GM18907 (cell line): ENCODE measurements at regions not wholly inside any gene's neighbourhood (a gene's known extent, or its start where the extent isn't known, plus 50 kb on each side); places are given as distances from the start of the nearest gene placed in this dataset.

Experiments used
- ATAC-seq: cut with Tn5 transposase; IDR thresholded peaks from one replicate; pipeline ENCODE4 v1.9.1; 2021; ENCODE audit warnings: mild to moderate bottlenecking, moderate library complexity; ENCODE audit not compliant: unreplicated experiment

DNA sequence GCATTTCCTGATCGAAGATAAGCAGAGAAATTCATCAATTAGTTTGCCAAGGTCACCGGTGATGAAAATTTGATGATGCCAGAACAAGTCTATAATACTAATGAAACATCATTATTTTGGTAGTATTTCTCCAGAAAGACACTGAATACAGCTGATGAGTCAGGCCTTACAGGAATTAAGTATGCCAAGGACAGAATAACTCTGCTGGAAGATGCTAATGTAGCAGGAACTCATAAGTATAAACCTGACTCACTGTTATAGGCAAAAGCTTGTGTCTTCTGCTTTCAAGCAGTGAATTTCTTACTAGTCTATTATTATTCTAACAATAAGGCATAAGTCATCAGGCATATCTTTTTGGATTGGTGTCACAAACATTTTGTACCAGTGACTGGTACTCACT is 1825.1 kb upstream of the IGFBP7 start:
- ATAC-seq = no peak

DNA sequence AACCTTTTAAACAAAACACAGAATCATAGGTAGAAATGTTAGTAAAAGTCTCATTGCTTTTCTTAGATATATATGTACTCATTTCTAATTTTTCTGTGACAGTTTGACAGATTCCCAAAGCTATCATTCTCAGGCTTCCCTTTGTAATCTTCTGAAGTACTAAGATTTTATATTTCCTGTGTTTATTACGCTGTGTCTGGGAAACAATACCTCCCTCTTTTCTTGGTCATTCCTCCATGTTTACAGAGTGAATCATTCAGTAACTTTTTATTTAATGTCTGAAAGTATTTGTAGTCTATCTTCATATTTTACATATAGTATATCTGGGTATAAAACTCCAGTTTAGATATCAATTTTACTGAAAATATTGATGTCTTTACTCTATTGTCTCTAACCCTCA is 1826.3 kb upstream of the IGFBP7 start:
- ATAC-seq = no peak

DNA sequence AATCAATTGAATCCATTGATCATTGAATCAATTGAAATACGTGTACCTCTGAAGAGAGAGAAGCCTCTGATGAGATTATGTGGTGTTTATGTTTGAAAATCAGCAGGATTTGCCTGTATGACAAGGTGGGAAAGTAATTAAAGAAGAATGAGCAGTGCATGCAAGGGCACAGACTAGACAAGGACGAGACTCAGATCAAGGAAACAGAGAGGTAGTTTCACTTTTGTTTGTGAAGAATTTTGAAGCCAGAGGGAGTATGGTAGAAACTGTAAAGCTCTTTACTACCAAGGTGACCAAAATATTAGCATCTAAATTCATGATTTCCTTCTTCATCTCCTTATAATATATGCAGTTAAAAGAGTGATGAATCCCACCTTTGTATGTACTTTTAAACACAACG is 1830.0 kb upstream of the IGFBP7 start:
- no peak for ATAC-seq

DNA sequence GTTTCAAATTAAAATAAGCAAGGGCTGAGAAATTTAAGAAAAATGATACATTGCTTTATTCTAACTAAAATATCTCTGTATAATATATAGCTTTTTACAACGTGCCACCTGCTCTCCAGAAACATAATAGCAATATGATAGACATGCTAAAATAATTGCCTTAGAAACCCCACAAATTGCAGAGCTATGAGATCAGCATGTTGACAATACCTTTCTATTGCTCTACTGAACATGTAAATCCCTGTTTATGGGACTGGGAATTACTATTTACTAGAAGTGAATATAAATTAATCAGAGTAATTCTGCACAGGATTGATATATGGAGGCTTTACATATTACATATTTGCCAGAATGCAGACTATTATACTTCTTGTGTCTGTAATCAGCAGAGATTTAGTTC is 1831.1 kb upstream of the IGFBP7 start:
- ATAC-seq = no peak

DNA sequence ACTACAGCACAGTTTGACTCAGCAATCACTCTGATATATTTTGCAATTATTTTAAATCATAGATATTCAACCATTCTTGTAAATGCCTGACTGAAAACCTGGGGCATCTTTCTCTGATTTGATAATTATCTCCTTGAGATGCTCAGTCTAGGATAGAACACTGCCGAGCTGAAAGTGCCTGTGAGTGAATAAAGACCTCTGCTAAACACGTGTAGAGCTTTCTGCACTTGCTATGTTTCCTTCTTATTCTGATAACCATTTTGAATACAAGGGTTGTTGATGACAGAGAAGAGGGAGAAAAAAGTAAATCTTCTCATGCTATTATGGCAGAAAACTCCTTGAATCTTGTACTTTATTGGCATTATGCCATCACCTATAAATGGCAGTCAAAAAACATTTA is 1843.4 kb upstream of the IGFBP7 start:
- no peak for ATAC-seq

DNA sequence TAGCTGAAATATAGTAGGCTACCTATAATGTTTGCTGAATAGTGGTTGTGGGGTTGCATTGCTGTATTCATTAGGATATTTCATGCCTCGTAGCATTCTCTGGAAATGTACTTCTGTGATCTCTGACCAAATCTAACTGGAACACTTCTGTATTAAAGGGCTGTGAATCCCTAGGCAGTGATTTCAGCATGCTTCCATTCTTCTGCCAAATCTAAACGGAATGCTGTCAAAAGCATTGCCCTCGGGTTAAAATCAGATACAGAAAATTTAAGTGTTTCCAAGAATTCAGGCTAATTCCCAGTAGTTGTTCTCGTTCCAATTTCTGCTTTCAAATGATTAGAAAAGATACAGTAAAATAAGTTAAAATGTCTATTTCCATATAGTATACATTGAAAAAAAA is 1847.5 kb upstream of the IGFBP7 start:
- ATAC-seq = no peak

DNA sequence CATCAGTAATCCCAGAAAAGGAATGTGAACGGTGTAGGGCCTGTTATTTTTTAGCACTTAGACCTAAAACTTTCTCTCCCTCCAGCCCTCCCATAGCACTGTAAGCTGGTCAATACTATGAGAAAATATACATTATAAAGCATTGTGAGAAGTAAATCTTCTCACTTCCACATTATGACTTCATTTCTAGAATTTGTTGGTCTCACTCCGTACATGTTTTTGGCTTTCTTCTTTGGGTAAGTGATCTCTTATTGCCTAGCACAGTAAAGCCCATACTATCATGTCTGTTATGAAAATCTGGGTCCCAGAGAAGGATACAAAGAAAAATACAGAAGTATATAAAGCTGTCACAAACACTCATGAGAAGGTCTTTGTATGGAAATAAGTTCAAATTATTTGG is 1851.1 kb upstream of the IGFBP7 start:
- ATAC-seq = no peak

DNA sequence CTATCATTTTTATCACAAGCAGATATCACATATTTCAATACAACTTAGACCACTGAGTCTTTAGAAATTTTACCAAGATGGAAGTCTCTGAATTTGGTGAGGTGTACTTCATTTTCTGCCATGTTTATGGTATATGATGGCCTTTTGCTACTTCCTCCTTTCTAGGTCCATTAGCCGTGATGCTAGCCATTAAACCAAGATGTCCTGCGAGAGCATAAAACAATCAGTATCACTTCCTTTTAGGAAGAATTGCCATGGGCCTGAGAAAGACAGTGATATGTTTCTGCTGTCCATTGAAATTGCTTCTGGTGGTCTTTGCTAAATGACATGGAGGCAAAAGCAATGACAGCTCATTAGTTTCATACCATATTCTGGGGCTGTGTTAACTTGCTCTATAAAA is 1851.7 kb upstream of the IGFBP7 start:
- ATAC-seq = no peak

DNA sequence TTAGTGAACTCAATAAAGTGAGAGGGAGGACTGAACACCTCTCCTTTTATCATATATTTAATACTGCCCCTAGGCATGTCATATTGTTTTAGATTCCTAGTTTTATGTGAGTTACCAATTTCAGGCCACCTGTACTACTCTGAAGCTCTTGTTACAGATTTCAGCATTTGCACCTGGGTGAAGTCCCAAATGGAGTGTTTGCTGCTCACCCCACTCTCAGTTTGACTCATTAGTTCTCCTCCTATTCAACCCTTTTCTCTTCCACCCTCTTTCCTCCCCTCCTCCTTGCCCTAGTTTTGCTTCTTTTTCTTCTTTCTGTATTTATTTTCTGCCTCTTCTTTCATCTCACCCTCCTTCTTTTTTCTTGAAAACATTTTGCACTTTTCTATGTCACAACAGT is 1852.2 kb upstream of the IGFBP7 start:
- ATAC-seq = no peak

DNA sequence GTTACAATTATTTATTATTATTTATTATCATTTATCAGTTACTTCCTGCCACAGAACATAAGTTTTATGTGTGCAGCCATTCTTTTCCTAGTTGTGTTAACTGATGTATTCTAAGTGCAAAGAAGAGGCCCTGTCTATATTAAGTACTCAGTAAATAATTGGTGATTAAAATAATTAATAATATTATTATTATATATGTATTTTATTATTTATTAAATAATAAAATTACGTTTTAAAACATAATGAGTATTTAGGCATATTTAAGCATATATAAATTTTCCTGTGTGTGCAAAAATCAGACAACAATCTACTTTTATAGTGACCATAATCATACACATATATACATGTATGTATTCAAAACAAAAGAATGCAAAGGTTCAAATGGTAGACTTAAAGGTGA is 1871.6 kb upstream of the IGFBP7 start:
- ATAC-seq = no peak

DNA sequence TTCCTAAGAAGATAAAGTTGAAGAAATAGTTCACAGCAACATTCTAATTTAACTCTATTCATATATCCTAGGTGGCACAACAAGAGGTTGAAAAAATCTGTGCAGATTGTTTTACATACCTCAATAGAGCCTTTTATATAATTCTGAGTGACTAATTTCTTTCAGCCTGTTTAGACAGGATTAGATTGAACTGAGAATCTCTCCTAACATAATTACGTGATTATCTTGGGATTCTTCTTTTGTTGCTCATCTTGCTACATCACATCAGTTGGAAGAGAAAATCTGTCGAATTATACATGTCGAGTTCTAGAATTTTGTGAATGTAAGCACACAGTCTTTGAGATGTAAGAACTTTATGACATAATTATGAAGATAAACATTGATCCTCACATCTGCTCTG is 1873.7 kb upstream of the IGFBP7 start:
- ATAC-seq = no peak

DNA sequence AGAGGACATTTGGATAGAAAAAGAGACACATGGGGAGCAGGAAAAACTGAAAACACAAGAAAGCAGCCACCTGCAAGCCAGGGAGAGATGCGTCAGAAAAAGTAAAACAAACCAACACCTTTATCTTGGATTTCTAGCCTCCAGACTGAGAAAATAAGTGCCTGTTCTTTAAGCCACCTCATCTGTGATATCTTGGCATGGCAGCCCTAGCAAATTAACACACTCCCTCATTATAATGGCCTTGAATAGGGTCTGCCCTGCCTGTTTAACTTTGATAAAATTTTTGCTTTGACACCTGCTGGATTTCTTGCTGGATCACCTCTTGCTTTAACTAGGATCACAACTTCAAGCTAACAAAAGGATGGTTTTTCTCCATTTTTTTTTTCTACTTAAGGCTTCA is 1892.0 kb upstream of the IGFBP7 start:
- ATAC-seq = no peak

DNA sequence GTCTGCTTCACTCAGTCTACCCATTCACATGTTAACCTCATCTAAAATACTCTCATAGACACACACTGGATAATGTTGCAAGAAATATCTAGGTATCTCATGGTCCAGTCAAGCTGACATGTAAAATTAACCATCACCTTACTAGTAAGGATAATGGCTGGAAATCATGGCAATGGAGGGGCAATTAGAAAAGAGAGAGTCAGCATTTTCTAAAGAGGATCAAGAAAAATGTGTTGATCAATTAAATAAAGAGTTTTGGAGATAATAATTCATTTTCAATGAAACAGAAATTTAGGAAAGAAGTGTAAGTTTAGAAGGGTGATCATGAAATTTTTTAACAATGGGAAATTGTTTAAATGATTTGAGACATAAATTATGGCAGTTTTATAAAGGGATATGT is 1914.1 kb upstream of the IGFBP7 start:
- ATAC-seq = no peak

DNA sequence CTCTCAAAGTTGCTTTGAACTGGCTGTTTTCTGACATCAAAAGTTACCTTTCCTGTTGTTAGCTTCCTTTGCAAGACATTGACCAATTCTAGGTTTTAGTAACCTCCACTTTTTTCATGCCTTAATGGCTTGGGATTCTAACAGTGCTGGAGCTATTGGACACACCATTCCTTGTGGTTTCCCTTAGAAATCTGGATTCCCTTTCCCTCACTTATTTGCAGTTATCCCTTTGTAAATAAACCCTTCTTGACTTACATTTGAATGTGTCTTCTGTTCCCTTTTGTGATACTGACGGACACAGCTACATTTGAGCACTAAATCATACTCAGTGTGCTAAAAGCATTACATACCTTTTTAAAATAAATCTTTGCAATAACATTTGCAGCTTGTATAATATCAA is 1927.6 kb upstream of the IGFBP7 start:
- no peak for ATAC-seq

DNA sequence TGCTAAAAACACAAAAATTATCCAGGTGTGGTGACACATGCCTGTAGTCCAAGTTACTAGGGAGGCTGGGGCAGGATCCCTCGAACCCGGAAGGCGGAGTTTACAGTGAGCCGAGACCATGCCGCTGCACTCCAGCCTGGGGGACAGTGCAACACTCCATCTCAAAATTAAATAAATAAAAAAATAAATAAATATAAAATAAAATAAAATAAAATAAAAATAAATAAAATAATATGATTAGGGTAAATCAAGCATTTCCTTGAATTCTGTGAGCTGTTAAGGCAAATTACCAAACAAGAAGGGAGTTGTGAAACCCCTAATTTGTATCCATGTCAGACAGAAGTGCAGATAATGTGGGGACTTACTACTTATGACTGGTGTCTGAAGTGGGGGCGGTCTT is 1928.9 kb upstream of the IGFBP7 start:
- no peak for ATAC-seq

DNA sequence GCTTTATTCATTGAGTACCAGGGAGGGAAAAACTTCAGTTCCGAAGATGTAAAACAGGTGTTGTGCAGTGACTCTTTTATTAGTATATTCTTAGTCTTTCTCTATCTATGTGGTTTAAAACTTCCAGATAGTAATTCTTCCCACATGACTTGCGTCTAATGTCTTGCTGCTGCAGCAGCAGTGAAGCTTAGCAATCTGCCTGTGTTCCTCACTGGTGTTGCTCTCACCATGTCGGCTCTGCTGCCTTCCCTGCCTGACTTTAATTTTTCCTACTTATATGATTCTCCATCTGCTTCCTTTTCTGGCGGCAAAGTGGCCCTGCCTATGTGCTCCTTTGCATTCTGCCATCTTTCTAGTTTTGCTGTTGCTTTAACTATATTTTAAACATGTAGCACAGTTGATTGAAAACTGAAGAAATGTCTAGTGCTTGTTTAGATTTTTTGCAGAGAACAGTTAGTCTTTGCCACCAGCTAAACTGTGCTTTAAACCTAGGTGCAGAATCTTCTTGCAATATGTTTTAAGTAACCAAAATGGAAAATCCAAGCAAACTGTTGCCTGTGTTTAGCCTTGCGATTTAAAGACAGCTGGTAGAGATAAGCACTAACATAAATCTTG is 1934.2 kb upstream of the IGFBP7 start:
- no peak for ATAC-seq

DNA sequence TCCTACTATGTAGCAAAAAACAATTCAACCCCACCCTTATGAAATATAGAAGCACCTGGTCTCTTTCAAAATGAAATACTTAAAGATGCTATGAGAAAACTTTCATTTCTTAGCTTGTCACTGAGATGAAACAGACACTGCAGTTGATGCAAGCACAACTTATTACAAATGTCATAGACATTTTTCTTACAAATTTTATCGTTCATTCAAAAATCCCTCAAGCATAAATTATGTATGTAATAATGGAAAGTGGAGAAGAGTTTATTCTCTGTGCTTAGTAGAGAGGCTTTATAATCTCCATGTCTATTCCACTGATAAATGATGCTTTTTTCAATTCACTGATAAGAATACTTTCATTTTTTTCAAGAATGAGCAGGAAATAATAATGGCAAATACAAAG is 1943.9 kb upstream of the IGFBP7 start:
- ATAC-seq = no peak

DNA sequence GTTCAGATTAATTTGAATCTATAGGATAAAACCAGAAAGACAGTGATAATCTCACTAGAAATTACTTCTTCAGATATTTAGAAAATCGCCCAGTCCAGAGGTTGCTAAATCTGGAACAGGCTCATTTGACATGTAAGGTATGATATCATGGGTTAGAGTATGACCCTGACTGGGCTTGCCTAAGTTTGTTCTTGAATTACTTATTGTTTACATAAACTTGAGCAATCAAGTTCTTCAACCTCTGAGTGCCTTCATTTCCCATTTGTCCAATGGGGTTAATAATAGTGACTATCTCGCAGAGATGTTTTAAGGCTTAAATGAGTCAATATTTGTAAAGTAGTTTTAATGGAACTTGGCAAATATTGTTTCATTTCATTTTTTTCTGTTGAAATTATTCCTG is 1947.6 kb upstream of the IGFBP7 start:
- no peak for ATAC-seq

DNA sequence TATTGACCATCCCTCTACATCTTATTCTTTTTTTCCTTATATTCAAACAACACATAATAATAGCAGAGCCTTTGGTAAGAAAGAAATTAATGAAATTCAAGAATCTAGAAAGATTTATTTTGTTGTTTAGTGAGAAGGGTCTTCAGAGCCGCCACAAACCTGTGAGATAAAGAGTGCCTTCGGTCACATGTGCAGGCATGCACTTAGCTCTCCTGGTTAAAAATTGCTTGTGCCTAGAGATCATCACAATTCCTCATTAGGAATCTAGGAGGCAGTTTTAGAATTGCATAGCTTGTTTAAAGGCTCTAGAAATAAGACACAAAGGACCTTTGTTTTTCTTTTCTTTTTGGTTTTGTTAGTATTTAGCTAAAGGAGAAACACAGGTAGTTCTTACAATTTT is 1948.4 kb upstream of the IGFBP7 start:
- no peak for ATAC-seq

DNA sequence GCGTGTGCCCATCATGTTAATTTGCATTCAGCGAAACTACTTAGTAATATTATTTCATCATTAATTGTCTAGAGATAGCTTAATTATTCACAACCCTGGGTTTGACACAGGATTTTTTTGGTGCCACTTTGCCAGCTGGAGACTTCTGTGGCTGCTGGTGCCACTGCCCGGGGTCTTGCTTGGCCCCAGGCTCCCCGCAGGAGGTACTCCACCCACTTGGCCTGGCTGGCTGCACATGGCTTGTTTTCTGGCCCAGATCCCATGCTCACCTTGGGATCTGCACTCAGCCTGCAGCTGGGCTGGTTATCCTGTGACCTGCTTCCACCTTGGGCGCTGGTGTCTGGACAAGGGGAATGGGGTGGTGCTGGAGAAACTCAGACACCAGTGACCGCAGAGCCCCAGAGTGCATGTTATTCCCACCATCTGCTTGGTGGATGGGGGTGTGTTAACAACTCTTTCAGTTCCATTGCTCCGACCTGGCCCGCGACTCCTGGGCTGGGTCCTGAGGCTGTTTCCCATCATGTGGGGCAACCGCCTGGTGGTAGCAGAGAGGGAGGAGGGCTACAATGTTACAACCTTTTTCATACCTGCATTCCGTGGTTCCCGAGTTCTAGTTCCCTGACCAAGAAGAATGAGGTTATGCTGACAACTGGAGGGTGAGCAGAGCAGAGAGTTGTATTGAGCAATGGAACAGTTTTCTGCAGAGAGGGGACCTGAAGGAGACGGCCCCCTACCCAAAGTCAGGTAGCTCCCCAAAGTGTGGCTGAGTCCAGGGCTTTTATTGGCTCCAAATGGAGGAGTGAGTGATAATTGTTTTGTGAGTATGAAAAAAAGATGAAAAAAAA is 1950.0 kb upstream of the IGFBP7 start:
- no peak for ATAC-seq

DNA sequence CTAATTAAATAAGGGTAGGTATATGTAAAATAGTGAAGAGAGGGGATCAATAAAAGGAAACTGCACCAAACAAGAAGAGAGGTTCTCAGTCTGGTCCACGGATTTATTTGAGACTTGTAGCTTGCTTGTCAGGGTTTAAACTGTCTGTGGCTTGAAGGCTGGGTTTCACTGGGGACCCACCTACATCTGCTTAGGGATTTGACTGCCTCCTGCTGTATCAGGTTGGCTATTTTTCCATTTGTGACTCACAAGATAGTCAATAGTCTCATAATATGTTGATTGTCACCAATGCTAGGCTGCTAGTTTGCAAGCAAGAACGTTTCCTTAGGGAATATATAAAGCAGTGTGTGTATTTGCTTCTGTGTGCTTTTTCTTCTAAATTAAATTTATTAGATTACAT is 1950.7 kb upstream of the IGFBP7 start:
- ATAC-seq = no peak

DNA sequence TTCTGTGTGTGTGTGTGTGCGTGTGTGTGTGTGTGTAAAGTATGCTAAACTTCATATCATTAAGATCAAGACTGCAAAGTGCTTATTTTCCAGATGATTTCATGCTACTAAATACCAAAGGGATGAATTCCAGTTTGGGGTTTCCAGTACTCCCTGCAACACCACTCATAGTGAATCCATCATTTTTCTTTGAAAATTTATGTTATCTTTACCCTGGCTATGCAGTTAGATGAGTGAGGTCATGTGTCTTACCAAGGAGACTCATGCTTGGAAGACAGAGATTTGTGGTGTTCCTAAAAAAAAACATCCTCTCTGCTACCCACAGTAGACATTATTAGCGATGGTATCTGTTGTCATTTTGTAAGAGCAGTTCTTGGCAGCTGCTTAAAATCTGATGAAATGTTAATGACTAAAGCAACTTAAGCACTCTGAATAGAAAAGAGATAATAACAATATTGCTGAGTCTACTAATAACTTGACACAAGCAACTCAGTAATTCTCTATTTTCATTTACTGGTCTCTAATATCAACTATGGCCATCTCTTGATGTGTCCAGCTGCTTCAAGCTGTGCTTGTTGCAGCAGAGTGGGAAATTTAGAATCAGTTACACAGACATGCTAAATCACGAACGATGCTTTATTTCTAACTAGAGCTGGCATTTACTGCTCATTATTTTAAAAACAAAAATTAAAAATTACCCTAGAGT is 1953.0 kb upstream of the IGFBP7 start:
- no peak for ATAC-seq
